ACHN (cell line): ENCODE measurements at regions not wholly inside any gene's neighbourhood (a gene's known extent, or its start where the extent isn't known, plus 50 kb on each side); places are given as distances from the start of the nearest gene placed in this dataset.

Experiments
- DNase-seq: peaks from one replicate; pipeline ENCODE4 v3.0.0-alpha.2; 2015
- in situ Hi-C: cut with HindIII; loops from 2 replicates; pipeline ENCODE4 v1.10.0; 2017; ENCODE audit warnings: low sequenced_read_pairs, low pct_ligation_motif_present, low pct_unique_long_range_greater_than_20kb

DNA sequence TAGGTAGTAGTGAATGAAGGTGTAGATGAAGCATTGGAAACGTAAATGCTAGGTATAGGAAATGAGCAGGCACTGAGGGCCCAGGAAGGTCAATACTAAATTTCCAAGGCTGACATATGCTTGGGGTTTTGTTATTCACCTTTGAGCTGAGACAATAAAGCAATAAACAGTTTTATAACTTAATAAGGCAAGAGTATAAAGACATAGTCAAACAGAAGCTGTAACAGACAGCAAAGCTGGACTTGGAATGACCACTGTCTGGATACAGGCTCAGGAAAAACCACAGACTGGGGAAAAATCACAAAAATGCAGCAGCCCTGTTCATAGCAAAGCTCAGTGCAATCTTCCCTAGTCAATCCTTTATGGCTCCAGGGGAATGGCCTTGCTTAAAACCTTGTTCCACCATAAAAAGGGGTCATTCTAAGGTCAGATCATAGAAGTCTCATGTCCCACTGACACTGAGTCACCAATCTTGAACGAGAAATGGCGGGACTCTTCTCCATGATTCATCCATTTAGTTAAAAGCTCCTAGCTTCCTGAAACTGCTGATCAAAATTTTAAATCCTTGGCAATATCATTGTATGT lies 493.3 kb downstream of the CMPK2 start:
- in situ Hi-C loops = no loop called here
- peak; percentile 43 for DNase-seq

DNA sequence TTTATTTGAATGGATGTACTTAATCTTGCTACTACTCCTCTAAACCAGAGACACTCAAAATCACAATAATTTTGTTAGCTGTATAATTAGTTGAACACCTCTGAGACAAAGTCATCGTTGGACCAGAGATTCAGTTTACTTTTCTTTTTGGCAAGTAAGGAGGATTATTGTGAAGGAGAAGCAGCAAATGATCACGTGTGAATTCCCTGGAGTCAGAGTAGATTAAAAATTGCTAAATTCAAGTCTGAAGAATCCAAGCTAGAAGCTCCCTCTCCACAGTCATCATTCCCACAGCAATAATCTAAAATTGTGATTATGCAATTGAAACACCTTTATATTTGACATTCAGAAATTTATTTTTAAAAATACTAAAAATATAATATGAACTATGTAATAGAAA lies 484.4 kb downstream of the CMPK2 start:
- DNase-seq = no peak
- in situ Hi-C loops = no loop called here

DNA sequence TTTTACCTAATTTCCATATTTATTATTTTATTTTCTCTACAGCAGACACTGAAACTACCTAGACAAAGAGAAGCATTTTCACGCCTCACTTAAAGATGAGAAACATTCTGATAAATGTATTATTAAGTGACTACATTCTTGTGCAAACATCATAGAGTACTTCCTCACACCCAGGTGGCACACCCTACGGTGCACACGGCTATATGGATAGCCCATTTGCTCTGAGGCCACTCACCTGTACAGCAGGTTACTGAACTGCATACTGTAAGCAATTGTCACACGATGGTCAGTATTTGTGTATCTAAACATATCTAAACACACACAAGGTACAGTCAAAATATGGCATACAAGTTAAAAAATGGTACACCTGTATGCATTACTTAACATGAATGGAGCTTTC lies 481.4 kb downstream of the CMPK2 start:
- no peak for DNase-seq
- in situ Hi-C loops = no loop called here

DNA sequence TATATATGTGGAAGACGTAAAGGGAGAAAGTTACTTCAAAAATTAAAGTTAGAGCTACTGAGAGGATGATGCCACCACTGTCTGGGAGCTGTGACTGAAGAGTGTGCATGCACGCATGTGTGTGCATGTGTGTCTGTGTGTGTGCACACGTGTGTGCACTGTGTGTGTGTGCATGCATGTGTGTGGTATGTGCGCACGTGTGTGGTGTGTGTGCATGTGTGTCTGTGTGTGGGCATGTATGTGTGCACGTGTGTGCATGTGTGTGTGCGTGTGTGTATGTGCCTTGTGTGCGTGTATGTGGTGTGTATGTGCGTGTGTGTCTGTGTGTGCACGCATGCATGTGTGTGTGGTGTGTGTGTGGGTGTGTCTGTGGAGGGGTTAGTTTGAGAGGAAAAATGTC lies 473.4 kb downstream of the CMPK2 start:
- DNase-seq = no peak
- in situ Hi-C loops = no loop called here

DNA sequence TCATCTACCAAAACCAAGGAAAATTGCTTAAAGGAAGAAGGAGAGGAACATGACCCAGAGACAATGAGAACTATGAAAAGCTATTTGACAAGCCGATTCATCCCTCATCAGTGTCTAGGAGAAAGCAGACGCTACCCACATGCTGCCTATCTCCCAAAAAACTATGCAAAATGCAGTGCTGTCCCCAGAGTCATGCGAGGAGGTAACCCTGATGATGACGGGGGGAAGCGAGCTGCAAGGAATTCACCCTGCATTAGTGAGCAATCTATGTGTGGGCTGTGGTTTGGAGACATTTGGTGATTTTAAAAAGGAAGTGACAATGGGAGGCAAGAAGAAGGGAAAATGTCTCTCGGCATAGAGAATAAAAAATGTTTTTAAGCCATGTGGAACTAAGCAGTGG lies 472.7 kb downstream of the CMPK2 start:
- in situ Hi-C loops = no loop called here
- no peak for DNase-seq

DNA sequence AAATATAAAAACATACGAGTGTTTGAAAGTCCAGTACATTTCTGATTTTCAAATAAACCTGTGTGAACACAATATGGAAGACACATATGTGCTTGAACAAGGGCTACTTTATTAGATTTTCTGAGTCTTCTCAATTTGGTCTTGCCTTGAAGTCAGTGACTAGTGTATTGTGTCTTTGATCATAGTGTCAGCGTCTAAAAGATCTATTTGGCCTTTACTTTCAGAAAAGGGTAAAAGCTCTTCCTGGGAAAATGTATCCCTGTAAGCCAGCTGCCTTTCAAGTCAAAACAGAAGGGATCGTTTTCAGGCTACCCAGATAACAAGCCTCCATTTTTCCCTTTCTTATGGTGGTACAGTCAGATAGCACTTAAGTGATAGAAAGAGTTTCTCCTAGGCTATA lies 471.9 kb downstream of the CMPK2 start:
- no peak for DNase-seq
- in situ Hi-C loops = no loop called here

DNA sequence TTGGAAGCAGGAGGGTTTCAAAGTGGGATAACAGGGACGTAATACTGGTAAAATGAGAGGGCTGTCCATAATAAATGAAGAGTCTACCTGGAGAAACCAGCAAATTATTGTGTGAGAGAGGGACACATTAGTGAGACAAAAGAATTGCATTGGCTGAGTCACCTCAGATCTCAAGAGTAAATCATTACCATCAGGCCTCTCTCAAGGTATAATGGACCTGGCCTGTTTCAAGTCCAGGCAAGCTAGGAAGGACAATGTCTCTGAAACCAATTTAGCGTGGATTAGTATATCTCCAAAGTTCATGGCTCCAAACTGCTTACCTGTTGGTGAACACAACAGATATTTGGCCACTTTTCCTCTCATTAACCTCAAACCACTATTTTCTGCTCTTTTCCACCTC lies 471.4 kb downstream of the CMPK2 start:
- DNase-seq = no peak
- in situ Hi-C loops = no loop called here

DNA sequence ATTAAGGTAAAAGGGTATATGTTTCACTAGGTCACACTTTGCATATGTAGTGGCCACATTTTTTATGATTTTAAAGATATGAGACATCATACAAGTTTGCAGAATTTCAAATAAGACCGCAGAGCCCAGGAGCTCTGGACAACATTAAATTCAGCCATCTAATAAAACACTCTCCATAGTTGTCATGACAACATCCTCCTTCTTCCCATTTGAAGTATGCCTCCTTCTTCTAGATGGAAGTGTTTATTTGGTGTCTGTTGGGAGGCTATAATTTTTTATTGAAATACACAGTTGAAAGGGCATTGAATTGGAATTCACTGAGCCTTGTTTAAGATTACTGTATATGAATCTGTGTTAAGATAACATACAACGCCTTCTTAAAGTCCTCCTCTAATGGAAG lies 467.3 kb downstream of the CMPK2 start:
- DNase-seq = no peak
- in situ Hi-C loops = no loop called here

DNA sequence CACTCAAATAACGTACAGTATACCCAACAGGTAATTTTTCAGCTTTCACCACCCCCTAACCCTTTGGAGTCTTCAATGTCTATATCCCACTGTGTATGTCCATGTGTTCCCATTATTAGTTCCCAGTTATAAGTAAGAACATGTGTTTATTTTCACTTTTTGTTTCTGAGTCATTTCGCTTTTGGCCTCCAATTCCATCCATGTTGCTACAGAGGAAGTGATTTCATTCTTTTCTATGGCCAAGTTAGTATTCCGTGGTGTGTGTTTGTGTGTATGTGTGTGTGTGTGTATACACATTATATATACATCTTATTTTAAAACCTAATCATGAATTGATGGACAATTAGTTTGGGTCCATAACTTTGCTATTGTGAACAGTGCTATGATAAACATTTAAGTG lies 464.4 kb downstream of the CMPK2 start:
- in situ Hi-C loops = no loop called here

DNA sequence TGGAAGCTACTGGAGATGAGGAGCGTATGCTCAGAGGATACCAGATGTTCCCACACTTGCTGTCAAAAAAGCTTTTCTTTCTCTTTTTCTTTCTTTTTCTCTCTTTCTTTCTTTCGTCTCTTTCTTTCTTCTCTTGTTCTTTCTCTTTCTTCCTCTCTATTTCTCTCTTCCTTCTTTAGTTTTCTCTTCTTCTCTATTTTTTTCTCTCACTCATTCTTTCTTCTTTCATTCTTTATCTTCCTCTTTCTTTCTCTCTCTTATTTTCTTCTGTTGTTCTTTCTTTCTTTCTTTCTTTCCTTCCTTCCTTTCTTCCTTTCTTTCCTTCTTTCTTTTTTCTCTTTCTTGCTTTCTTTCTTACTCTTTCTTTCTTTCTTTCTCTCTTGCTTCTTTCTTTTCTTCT lies 457.6 kb downstream of the CMPK2 start:
- DNase-seq = no peak
- in situ Hi-C loops = no loop called here

More for the DNA sequence above, 464.4 kb downstream of the CMPK2 start:
- DNase-seq = no peak

DNA sequence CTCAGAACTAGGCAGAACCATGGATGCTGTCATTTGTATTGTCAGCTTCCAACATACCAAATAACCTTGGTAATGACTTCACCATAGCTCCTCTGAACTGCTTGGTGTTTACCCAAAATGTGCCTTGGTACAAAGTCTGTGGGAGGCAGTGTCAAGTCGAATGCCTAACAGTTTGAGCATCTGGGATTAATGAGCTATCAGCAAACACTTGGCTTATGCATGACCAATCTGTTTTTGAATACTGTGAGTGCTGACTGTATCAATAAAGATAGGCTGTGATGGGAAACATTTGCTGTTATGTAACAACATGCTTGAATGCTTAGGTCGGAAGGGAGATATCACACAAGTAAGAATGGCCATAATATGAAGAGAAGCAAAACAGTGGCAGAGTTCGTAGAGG lies 455.4 kb downstream of the CMPK2 start:
- in situ Hi-C loops = no loop called here
- DNase-seq = no peak

DNA sequence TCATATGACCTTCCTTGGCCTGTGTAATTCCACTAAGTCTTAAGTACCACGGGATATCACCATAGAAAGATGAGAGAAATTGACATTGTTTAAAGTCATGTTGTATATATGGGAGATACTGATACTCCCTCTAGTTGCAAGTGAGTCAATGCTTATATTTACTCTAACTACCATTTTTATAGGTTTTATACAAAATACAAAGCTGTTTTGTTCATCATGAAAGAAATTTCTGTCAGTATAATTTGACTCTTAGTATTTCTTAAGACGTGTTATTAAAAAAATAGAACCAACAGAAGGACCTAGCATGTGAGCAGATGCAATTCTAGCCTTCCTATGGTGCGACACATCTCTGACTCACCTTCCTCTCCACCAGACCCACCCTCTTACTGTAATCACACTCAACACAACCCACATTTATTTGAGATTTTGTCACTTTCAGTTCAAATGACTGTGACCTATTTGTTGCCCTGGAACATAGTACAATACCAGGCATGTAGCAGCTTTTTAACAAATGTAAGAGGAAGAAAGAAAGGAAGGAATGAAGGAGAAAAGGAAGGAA lies 453.1 kb downstream of the CMPK2 start:
- DNase-seq = peak; percentile 12
- in situ Hi-C loops = no loop called here

DNA sequence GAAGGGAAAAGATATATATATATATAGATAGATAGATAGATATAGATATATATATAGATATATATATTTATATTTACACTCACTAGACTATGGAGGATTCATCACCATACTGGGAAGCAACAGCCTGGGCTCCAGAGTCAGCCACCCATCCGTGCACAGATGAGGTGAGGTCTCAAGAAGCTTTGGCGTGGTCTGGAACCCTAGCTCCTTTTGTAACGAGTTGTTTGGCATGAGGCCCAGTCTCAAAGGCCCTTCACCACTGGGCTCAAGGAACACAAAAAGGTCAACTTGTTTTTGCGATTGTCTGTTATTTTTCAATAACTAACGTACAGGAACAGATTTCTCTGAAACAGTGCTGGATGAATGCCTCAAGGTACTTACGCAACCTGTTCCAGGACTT lies 448.7 kb downstream of the CMPK2 start:
- in situ Hi-C loops = no loop called here
- no peak for DNase-seq

DNA sequence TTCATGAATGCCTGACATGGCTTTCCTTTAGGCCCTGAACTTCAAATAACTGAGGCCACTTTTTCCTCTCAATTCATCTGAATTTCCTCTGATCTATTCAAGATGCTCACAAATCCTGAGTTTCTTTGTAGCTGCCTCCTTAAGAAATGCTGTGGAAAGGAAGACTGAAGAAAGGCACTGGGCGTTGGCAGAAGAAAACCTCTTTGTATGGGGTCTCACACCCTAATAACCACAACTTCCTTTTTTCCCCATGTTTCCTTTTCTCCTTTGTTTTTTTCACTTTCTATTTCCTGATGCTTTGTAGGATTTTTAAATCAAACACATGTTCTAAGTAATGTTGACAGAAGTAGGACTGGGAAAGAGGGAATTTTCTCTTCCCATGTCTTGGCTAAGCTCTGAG lies 447.4 kb downstream of the CMPK2 start:
- in situ Hi-C loops = no loop called here
- no peak for DNase-seq

DNA sequence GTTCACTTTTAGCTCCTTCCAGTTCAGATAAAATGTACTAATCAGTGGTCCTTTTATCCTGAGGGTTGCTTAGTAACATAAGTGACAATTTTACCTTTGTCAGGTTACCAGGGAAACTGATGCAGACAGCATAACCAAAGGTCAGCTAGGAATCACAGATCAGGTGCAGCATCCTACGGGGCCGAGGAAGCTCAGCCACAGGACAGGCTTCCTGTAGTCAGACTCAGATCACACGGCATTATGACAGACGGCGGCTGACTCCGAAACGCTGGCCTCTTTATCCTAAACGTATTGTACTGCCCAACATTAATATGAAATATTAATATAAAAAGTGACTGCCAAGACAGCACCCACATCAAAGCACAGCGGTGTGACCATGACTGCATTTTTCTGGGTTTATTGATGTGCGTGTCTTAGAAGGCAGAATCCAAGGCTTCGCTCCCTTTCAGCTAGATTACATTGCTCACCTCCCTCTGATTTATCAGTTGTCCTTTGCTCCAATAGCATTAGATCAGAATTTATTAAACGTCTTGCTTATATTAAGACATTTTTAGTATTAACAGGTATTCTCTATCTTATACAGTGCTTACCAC lies 444.5 kb downstream of the CMPK2 start:
- DNase-seq = no peak
- in situ Hi-C loops = no loop called here

DNA sequence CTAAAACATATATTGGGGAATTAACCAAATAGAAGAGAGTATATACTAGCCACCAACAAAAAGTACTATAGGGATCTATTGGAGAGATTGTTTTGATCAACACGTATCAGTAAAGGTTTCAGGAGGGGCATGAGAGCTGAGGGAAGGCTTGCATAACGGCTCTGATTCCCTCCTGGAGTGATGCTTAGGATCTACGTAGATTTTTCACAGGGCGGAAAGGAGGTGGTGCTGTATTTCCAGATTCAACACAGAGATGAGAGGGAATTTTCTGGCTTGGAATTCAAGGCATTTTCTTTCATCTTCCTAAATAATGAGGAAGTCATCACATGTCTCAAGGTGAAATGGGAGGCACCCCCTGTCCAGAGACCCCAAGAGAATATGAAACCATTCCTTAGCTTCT lies 443.8 kb downstream of the CMPK2 start:
- DNase-seq = no peak
- in situ Hi-C loops = no loop called here

DNA sequence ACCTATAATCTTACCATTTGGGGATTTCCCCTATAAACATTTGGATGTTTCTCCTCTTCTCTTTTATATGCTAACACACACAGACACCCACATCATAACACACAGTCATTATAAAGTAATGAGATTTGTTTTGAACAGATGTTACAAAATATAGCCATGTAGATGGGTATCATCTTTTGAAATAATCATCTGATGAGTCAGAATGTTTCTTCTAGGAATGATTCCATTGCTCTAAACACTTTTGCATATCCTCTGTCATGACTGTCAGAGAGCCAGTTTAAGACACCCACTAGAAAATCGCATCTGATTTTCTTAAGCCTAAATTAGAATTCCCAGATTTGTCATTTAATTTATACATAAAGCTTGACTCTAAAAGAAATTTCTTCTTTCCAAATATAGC lies 442.6 kb downstream of the CMPK2 start:
- no peak for DNase-seq
- in situ Hi-C loops = no loop called here

DNA sequence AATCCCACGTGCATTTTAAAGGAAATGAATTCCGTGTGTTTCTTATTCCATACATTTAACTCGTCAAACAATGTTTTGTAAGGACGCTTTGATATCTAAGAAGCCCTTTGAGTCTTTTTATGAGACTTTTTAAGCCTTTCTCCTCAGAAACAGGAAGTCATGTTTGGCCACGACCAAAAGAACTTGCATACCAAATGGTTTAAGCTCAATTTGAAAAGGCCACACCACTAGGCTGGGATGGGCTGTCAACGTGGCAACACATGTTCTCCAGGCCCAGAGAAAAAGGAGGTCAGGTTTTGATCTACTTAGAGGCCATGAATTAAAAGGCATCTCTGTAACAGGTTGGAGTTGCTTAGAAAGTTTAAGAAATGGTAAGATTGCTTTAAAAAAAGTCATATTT lies 441.8 kb downstream of the CMPK2 start:
- in situ Hi-C loops = no loop called here

DNA sequence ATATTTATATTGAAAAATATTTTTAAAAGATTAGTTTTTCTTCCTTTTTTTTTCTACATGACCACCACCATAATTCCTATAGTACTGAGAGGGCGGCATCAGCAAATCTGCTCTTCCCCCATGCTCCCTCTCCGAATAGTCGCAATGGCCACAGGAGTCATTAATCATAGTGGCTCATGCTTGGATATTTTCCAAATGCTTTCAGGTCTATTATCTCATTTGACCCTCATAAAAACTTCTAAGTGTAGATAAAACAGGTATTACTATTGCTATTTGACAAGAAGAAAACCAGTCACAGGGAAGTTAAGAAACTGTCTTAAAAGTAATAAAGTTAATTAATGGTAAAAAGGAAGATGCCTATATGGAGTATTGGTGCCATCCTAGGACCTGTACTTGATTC lies 440.7 kb downstream of the CMPK2 start:
- in situ Hi-C loops = no loop called here
- no peak for DNase-seq

More for the DNA sequence above, 441.8 kb downstream of the CMPK2 start:
- no peak for DNase-seq

DNA sequence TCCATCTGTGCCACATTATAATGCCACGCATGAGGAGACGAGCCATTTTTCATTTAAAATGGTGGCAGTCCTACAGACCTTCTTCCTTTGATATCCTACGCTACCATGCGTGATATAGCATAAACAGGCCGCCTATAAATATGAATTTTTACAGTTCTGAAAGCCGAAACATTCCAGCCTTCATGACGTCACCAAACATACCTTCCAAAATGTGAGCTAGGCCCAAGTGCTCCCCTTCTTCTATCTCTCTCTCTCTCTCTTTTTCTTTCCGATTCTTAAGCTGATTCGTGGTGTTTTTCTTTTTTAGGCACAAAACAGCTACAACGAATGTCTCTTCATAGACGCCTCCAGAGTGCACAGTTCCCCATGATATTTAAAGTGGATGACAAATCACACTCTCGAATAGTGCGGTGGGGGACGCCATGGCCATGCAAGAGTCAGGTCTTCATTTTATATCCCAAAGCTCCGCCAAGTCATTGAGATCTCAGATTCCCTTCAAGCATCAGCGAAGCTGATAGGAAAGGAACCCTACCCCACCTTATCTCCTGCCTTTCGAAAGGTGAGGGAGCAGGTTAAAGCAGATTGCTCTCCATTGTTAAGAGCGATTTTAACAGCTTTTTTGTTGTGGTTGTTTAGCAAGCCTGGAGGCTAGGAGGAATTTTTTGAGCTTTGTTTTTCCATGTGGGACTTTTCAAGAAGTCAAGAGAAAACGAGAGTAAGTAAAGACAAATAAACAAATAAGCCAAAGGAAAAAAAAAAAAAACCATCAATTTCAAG lies 436.3 kb downstream of the CMPK2 start:
- DNase-seq = no peak
- in situ Hi-C loops = no loop called here
